Ectodermal cell (in vitro differentiated cells): ENCODE measurements at regions not wholly inside any gene's neighbourhood (a gene's known extent, or its start where the extent isn't known, plus 50 kb on each side); places are given as distances from the start of the nearest gene placed in this dataset.

ENCODE experiments used
- H3K27ac ChIP-seq: 2 replicates; pipeline ENCODE4 v1.7.0; 2013; ENCODE audit warnings: mild to moderate bottlenecking, low read depth, low read length; ENCODE audit not compliant: insufficient read depth, poor library complexity, severe bottlenecking
- H3K27me3 ChIP-seq: 2 replicates; pipeline ENCODE4 v1.7.0; 2013; ENCODE audit warnings: mild to moderate bottlenecking, low read length; ENCODE audit not compliant: insufficient read depth, control insufficient read depth, poor library complexity, severe bottlenecking
- H3K36me3 ChIP-seq: one replicate; pipeline ENCODE4 v1.7.0; 2013; ENCODE audit warnings: low read length; ENCODE audit not compliant: control insufficient read depth, insufficient read depth
- H3K4me1 ChIP-seq: one replicate; pipeline ENCODE4 v1.7.0; 2013; ENCODE audit warnings: low read length; ENCODE audit not compliant: control insufficient read depth, insufficient read depth
- H3K4me3 ChIP-seq: 2 replicates; pipeline ENCODE4 v1.7.0; 2013; ENCODE audit warnings: low read depth, low read length, control low read depth; ENCODE audit not compliant: insufficient read depth
- H3K9me3 ChIP-seq: 2 replicates; pipeline ENCODE4 v1.7.0; 2013; ENCODE audit warnings: mild to moderate bottlenecking, low read length, moderate library complexity; ENCODE audit not compliant: control insufficient read depth
- WGBS, 2 experiments: methylation state at CpG; one replicate each; pipeline ENCODE4 v1.1.7; 2013; ENCODE audit warnings: missing lambda C conversion rate in 2 of 2; 5-methylcytosine and 5-hydroxymethylcytosine counted together

DNA sequence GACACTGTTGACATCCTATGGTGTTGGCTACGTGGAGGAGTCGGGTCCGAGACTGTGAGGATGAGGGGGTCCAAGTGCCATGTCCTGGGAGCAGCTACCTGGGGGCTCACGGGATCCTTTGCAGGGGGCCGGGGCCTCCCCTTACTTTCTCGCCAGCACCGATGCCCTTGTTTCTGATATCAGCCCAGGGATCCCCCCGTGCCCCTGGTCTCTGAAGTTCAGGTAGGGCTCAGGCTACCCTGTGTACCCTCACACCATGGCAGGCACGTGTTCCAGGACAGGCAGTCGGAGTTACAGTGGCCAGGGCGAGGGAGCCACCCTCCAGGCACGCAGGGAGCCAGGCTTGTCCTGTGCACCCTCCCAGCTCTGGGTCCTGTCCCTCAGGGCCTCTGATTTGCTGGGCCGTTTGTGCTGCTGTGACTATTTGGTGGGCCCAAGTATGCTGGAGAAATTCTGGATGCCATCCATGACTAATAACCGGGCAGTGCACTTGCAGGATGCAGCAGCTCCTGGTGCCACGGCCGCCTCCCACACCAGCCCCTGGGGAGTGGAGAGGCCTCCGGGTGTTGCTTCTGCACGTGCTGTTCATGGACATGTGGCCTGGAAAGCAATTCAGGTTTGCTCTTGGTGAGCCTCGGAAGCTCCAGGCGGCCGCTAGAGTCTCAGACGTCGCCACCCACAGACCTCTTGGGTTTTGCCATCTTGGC is 93.1 kb upstream of the SFSWAP start:
- 86 to 87% methylated on average over 23 of the region's 23 CpGs for WGBS, 2 experiments
- H3K4me3 ChIP-seq, result no peak overlapping the region
- peaks cover 10% of the 10 kb centered on the region for H3K4me1 ChIP-seq
- H3K27me3 ChIP-seq, result no peaks in the 10 kb centered on the region
- H3K27ac ChIP-seq, result no peak overlapping the region
- H3K36me3 ChIP-seq, result no peaks in the 10 kb centered on the region
- H3K9me3 ChIP-seq, result no peaks in the 10 kb centered on the region

- no peak overlapping the region for H3K4me3 ChIP-seq
- H3K27ac ChIP-seq, result no peak overlapping the region
- no peaks in the 10 kb centered on the region for H3K36me3 ChIP-seq
- H3K9me3 ChIP-seq, result no peaks in the 10 kb centered on the region
- H3K4me1 ChIP-seq, result peaks cover 10% of the 10 kb centered on the region
- H3K27me3 ChIP-seq, result no peaks in the 10 kb centered on the region
- WGBS, 2 experiments, result 25 to 27% methylated on average over 14 of the region's 14 CpGs
Observed at GRCh38 chr12:131618303-131618658, 92.6 kb upstream of the SFSWAP start.

- Histone ChIP-seq H3K27me3 (no peaks in the 10 kb centered on the region), H3K36me3 (no peaks in the 10 kb centered on the region), H3K9me3 (no peaks in the 10 kb centered on the region), H3K4me1 (peaks cover 10% of the 10 kb centered on the region), H3K27ac (no peak overlapping the region), H3K4me3 (no peak overlapping the region)
- WGBS, 2 experiments, result 69 to 79% methylated on average over 6 of the region's 6 CpGs
Observed at GRCh38 chr12:131618701-131619100, 92.2 kb upstream of the SFSWAP start.

DNA sequence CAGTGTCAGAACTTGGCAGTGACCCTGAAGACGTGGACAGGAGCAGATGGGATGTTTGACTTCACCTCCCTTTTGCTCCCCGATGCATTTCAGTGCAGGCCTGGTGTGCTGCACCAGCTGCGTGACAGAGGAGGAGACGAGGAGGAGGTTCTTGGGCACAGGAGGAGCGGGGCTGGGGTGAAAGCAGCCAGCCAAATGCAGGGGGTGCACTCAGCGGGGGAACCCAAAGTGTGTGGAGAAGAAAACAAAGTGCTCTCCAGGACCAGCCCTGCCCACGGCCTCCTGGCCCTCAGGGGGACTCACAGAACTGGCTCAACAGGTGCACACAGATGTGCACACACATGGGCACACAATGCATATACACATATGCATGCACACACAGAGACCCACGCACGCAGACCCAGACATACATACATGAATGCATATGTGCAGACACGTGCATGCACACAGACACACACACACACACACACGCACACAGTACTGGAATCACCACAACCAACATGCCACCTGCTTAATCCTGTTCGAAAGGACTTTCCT is 91.7 kb upstream of the SFSWAP start:
- 67 to 73% methylated on average over 12 of the region's 12 CpGs for WGBS, 2 experiments
- Histone ChIP-seq H3K4me3 (no peak overlapping the region), H3K9me3 (no peaks in the 10 kb centered on the region), H3K27me3 (no peaks in the 10 kb centered on the region), H3K36me3 (no peaks in the 10 kb centered on the region), H3K27ac (no peak overlapping the region), H3K4me1 (peaks cover 11% of the 10 kb centered on the region)

DNA sequence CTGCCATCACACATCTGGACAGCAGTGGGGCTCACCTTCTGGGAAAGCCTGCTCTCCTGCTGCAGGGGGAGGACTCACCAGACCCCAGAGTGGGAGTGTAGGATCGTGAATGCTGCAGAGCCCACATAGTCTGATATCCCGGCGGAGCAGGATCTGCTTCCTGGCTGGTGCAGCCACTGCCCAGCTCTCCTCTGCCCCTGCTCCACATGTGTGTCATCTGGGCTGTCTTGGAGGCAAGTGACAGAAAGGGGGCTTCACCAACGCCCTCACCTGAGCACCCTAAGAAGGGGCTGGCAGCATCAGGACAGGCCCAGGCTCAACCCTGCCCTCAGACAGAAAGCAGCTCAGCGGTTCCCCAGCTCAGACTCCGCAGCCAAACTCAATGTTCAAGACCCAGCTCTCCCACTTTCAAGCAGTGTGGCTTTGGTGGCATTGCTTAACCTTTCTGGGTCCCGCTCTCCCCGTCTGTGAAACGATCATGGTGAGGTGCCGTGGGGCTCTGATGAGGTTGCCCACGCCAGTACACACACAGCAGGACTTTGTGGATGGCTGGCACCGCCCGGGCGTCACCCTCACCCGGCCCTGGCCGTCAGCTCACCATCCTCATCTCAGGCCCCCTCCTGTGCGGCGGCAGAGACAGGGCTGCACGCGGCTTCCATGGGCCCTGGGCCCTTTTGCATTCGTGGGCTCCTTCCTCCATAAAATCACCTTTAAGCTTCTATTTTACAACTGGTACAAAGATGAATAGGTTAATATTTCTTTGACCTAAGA is 91.0 kb upstream of the SFSWAP start:
- Histone ChIP-seq H3K36me3 (no peaks in the 10 kb centered on the region), H3K27me3 (no peaks in the 10 kb centered on the region), H3K27ac (no peak overlapping the region), H3K4me1 (peaks cover 15% of the 10 kb centered on the region), H3K9me3 (no peaks in the 10 kb centered on the region), H3K4me3 (no peak overlapping the region)
- WGBS, 2 experiments, result 90 to 91% methylated on average over 20 to 21 of the region's 21 CpGs

DNA sequence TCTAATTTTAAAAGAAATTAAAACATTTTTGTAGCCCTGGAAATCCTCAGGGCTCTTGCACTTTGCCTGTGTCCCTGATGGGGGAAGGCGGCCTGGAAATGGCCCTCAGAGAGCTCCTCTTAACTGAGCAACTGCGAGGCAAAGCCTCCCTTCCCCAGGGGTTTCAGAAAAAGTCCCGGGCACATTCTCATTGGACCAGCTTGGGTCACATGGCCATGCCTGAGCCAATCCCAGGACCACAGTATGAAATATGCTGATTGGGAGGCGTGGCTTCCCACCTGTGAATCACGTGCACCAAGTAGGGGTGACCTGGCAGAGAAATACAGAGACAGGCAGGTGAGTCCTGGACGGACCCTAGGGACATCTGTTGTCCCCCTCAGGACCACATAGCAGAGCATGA is 90.4 kb upstream of the SFSWAP start:
- H3K4me3 ChIP-seq, result no peak overlapping the region
- no peaks in the 10 kb centered on the region for H3K27me3 ChIP-seq
- peaks cover 15% of the 10 kb centered on the region for H3K4me1 ChIP-seq
- no peaks in the 10 kb centered on the region for H3K9me3 ChIP-seq
- H3K27ac ChIP-seq, result no peak overlapping the region
- no peaks in the 10 kb centered on the region for H3K36me3 ChIP-seq
- WGBS, 2 experiments, result 86% methylated on average over 6 of the region's 6 CpGs

GRCh38 chr12:131620946-131621681 is 89.8 kb upstream of the SFSWAP start:
- peaks cover 15% of the 10 kb centered on the region for H3K4me1 ChIP-seq
- H3K27ac ChIP-seq, result no peak overlapping the region
- no peaks in the 10 kb centered on the region for H3K36me3 ChIP-seq
- no peaks in the 10 kb centered on the region for H3K9me3 ChIP-seq
- no peak overlapping the region for H3K4me3 ChIP-seq
- WGBS, 2 experiments, result 79% methylated on average over 27 of the region's 27 CpGs
- no peaks in the 10 kb centered on the region for H3K27me3 ChIP-seq

- H3K27me3 ChIP-seq, result peaks cover under 1% of the 10 kb centered on the region
- H3K9me3 ChIP-seq, result no peaks in the 10 kb centered on the region
- H3K27ac ChIP-seq, result no peak overlapping the region
- no peaks in the 10 kb centered on the region for H3K36me3 ChIP-seq
- 34 to 35% methylated on average over 19 of the region's 19 CpGs for WGBS, 2 experiments
- H3K4me3 ChIP-seq, result no peak overlapping the region
- H3K4me1 ChIP-seq, result peaks cover 15% of the 10 kb centered on the region
Observed at GRCh38 chr12:131621701-131622421, 89.0 kb upstream of the SFSWAP start.

- H3K4me3 ChIP-seq, result no peak overlapping the region
- WGBS, 2 experiments, result 70% methylated on average over 14 of the region's 14 CpGs
Observed at GRCh38 chr12:131622422-131622955, 88.4 kb upstream of the SFSWAP start.

More at GRCh38 chr12:131622422-131622955, 88.4 kb upstream of the SFSWAP start:
- Histone ChIP-seq H3K36me3 (no peaks in the 10 kb centered on the region), H3K9me3 (no peaks in the 10 kb centered on the region), H3K4me1 (peaks cover 15% of the 10 kb centered on the region), H3K27me3 (peaks cover 7% of the 10 kb centered on the region), H3K27ac (no peak overlapping the region)
